ENCODE measurements at regions not wholly inside any gene's neighbourhood (a gene's known extent, or its start where the extent isn't known, plus 50 kb on each side); places are given as distances from the start of the nearest gene placed in this dataset.
A peak's percentile ranks its signal among the peaks of the same experiment; 100 is the strongest.

DNA sequence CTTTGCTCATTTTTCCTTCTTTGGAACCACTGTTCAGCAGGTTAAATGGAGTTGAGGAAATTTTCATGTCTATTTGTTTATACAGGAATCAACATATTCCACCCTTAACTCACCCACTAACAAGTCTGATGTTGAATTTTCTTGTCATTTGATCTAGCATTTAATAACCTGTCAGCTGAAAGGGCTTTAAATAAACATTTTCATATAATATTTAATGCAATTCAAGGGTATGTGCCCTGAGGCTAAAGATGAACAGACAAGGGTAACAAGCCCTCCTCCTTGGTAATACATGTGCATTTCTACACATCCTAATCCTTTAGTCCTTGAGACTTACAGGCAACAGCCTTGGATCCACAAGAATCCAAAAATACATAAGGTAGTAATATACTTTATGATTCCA is 435.0 kb upstream of the NR2F2 start:
- DNase-seq (no peak), ATAC-seq (no peak)
- Histone ChIP-seq H3K27ac (no peak overlapping the region), H3K36me3 (no peaks in the 10 kb centered on the region), H3K9me3 (no peaks in the 10 kb centered on the region), H3K4me1 (no peaks in the 10 kb centered on the region), H3K4me3 (no peak overlapping the region), H3K27me3 (no peaks in the 10 kb centered on the region)
- TF ChIP-seq, protein P1, sequence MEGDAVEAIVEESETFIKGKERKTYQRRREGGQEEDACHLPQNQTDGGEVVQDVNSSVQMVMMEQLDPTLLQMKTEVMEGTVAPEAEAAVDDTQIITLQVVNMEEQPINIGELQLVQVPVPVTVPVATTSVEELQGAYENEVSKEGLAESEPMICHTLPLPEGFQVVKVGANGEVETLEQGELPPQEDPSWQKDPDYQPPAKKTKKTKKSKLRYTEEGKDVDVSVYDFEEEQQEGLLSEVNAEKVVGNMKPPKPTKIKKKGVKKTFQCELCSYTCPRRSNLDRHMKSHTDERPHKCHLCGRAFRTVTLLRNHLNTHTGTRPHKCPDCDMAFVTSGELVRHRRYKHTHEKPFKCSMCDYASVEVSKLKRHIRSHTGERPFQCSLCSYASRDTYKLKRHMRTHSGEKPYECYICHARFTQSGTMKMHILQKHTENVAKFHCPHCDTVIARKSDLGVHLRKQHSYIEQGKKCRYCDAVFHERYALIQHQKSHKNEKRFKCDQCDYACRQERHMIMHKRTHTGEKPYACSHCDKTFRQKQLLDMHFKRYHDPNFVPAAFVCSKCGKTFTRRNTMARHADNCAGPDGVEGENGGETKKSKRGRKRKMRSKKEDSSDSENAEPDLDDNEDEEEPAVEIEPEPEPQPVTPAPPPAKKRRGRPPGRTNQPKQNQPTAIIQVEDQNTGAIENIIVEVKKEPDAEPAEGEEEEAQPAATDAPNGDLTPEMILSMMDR (IDR thresholded peaks at IDR 0.05) = no peak
- intact Hi-C loops (cut with DNase I) = no loop called here

DNA sequence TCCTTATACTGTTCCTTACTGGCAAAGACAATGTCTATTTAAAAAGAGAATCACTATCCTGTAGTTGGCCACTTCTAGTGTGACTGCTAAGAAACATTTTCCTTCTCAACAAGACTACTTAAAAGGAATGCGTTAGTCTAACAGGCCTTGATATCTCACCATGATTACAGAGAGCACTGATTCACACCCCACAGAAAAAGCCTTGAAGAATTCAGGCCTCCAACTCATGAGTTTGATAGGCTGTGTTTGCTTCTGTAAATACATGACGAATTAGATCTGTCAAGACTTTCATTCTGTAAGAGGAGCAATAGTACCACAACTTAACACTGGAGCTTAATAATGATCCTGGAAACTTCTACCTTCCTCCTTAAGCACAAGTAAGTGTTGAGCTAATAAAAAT is 432.8 kb upstream of the NR2F2 start:
- TF ChIP-seq, protein P1 (IDR thresholded peaks at IDR 0.05) = no peak

DNA sequence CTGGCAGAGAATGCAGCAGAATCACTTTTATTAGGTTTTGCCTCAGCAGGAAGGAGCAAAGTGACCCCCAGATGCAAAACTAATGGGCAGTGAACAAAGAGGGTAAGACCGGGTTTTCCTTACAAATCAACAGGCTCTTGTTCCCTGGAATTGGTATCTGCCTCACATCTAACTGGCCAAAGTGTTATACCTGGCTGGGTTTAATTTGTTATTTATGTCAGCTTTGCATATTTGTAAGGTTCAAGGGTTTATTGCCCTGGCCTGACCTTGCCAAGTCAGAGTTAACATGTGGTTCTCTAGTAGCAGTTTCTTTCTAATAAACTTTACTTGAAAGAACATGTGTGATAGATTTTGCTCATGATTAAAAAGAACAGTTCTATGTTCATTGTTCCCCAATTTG is 431.7 kb upstream of the NR2F2 start:
- no peaks in the 10 kb centered on the region for H3K4me1 ChIP-seq
- no peak overlapping the region for H3K4me3 ChIP-seq
- ATAC-seq = no peak
- no peaks in the 10 kb centered on the region for H3K27me3 ChIP-seq
- no peak for DNase-seq
- TF ChIP-seq, protein P1 (IDR thresholded peaks at IDR 0.05) = no peak
- no peak overlapping the region for H3K27ac ChIP-seq
- no peaks in the 10 kb centered on the region for H3K36me3 ChIP-seq
- H3K9me3 ChIP-seq = no peaks in the 10 kb centered on the region
- intact Hi-C loops (cut with DNase I) = no loop called here

More for the DNA sequence above, 432.8 kb upstream of the NR2F2 start:
- ATAC-seq = no peak
- intact Hi-C loops (cut with DNase I) = no loop called here
- H3K9me3 ChIP-seq = no peaks in the 10 kb centered on the region
- H3K4me1 ChIP-seq = no peaks in the 10 kb centered on the region
- DNase-seq = no peak
- H3K4me3 ChIP-seq = no peak overlapping the region
- H3K27me3 ChIP-seq = no peaks in the 10 kb centered on the region
- H3K27ac ChIP-seq = no peak overlapping the region
- H3K36me3 ChIP-seq = no peaks in the 10 kb centered on the region

DNA sequence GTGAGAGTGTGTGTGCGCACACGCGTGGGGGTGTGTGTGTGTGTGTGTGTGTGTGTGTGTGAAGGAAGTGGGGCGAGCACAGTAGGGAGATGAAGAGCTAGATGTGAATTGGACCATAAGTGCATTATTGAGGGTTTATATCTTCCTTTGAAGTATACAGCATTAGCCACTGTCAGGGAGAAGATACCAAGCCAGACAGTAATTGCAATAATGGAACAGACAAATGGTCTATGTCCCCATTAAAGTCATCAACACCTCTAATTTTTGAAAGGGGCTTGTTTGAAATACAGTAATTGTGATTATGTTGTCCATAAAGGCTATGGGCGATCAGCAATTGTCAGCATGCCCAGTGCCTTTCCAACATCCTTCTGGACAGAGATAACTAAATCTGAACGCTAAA is 429.2 kb upstream of the NR2F2 start:
- Histone ChIP-seq H3K4me1 (no peaks in the 10 kb centered on the region), H3K4me3 (no peak overlapping the region), H3K27me3 (no peaks in the 10 kb centered on the region), H3K36me3 (no peaks in the 10 kb centered on the region), H3K27ac (no peak overlapping the region), H3K9me3 (no peaks in the 10 kb centered on the region)
- TF ChIP-seq, protein P1 (IDR thresholded peaks at IDR 0.05) = no peak
- intact Hi-C loops (cut with DNase I) = no loop called here
- ATAC-seq (no peak), DNase-seq (peak in 1 of 4 donors; percentile 27)

DNA sequence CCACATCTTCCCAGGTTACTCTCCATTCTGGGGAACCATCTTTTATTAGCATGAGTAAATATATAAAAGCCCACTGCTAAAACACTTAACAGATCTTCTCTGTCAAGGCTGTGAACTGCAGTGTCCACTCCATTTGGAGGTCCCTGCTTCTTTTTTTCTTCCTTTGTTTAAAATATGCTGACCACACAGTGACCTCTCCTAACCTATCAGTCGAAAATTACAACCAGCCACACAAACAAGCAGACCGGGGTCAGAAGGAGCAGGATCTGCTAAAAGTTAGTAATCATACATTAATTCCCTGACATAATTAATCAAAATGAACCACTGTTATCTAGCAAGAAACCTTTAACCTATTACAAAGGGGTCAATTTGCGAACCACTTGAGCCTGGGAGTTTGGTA is 427.9 kb upstream of the NR2F2 start:
- TF ChIP-seq, protein P1 (IDR thresholded peaks at IDR 0.05) = no peak

More for the DNA sequence above, 427.9 kb upstream of the NR2F2 start:
- Histone ChIP-seq H3K27me3 (no peaks in the 10 kb centered on the region), H3K9me3 (no peaks in the 10 kb centered on the region), H3K27ac (no peak overlapping the region), H3K36me3 (no peaks in the 10 kb centered on the region), H3K4me1 (no peaks in the 10 kb centered on the region), H3K4me3 (no peak overlapping the region)
- intact Hi-C loops (cut with DNase I) = no loop called here
- DNase-seq (no peak), ATAC-seq (no peak)
